Left ventricle myocardium inferior (tissue), 1 donor: ENCODE measurements at regions not wholly inside any gene's neighbourhood (a gene's known extent, or its start where the extent isn't known, plus 50 kb on each side); places are given as distances from the start of the nearest gene placed in this dataset.

Experiments used
- DNase-seq: peaks from one replicate; pipeline ENCODE4 v3.0.0-alpha.2; 2020
- H3K27ac ChIP-seq: fragments of 200-600 bp; replicated peaks from 2 replicates; pipeline ENCODE4 v1.8.0; 2021
- H3K27me3 ChIP-seq: fragments of 200-600 bp; 2 replicates; pipeline ENCODE4 v1.8.0; 2021; ENCODE audit warnings: low read depth
- H3K36me3 ChIP-seq: fragments of 200-600 bp; 2 replicates; pipeline ENCODE4 v1.8.0; 2021
- H3K4me1 ChIP-seq: fragments of 200-600 bp; 2 replicates; pipeline ENCODE4 v1.8.0; 2021
- H3K4me3 ChIP-seq: fragments of 200-600 bp; 2 replicates; pipeline ENCODE4 v1.8.0; 2021; ENCODE audit warnings: mild to moderate bottlenecking, moderate library complexity
- H3K9me3 ChIP-seq: fragments of 200-600 bp; replicated peaks from 2 replicates; pipeline ENCODE4 v1.8.0; 2021
- intact Hi-C: fragments of 100-400 bp; cut with micrococcal nuclease; formaldehyde crosslinking; loops from one replicate; pipeline ENCODE4 v1.11.0; 2022
- TF ChIP-seq, protein P1 (sequence below): fragments of 200-600 bp; IDR thresholded peaks from 2 replicates; pipeline ENCODE4 v1.8.0; 2021; ENCODE audit warnings: antibody characterized with exemption, mild to moderate bottlenecking, borderline replicate concordance
- donor health status: DM: no; HTN: yes; CAD: no; lungs with severe emphysema.

DNA sequence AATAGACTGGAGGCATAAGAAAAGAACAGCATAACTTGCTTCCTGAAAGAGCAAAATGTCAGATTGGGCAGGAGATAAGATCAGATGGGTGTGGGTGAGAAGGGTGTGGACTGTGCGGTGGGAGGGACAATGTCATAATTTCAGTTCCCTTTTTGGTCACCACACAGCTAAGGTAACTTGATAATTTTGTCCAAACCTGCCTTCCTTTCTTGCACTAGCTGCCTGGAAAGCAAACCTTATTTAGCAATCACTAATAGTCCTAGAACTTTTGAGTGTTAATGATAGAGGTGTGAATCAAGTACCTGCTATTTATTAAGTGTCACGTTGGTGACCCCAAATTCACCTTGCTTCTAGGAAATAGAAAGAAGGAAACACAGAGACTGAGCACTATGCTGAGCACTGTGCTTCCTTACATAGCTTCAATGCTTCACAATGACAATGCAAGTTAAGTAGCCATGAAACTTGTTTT, 72.4 kb upstream of the SP4 start:
- H3K4me3 ChIP-seq: no peak overlapping the region
- no peaks in the 10 kb centered on the region for H3K4me1 ChIP-seq
- H3K27me3 ChIP-seq: peaks cover 15% of the 10 kb centered on the region
- intact Hi-C loops: no loop called here
- no peaks in the 10 kb centered on the region for H3K9me3 ChIP-seq
- DNase-seq: no peak
- TF ChIP-seq, protein P1, sequence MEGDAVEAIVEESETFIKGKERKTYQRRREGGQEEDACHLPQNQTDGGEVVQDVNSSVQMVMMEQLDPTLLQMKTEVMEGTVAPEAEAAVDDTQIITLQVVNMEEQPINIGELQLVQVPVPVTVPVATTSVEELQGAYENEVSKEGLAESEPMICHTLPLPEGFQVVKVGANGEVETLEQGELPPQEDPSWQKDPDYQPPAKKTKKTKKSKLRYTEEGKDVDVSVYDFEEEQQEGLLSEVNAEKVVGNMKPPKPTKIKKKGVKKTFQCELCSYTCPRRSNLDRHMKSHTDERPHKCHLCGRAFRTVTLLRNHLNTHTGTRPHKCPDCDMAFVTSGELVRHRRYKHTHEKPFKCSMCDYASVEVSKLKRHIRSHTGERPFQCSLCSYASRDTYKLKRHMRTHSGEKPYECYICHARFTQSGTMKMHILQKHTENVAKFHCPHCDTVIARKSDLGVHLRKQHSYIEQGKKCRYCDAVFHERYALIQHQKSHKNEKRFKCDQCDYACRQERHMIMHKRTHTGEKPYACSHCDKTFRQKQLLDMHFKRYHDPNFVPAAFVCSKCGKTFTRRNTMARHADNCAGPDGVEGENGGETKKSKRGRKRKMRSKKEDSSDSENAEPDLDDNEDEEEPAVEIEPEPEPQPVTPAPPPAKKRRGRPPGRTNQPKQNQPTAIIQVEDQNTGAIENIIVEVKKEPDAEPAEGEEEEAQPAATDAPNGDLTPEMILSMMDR: no peak
- H3K36me3 ChIP-seq: no peaks in the 10 kb centered on the region
- no peak overlapping the region for H3K27ac ChIP-seq

DNA sequence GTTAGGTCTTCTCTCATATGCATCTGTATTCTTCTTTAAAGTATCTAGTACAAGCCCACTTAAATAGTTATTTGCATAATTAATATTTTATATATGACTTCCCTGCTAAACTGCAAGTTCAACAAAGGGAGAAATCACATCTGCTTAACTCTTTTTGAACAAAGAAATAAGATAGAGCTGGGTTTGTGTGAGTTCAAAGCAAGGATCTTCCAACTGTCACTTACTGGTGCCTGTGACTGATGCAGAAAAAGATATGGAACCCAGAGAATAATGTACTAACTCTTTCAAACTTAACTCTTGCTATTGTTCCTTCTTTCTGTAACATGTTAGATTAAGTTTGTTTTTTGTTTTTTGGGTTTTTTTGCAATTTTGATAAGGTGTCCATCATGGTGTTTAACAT, 71.3 kb upstream of the SP4 start:
- intact Hi-C loops: no loop called here
- no peak for DNase-seq
- TF ChIP-seq, protein P1: no peak
- Histone ChIP-seq H3K4me1 (no peaks in the 10 kb centered on the region), H3K36me3 (no peaks in the 10 kb centered on the region), H3K4me3 (no peak overlapping the region), H3K27ac (no peak overlapping the region), H3K27me3 (peaks cover 11% of the 10 kb centered on the region), H3K9me3 (no peaks in the 10 kb centered on the region)

DNA sequence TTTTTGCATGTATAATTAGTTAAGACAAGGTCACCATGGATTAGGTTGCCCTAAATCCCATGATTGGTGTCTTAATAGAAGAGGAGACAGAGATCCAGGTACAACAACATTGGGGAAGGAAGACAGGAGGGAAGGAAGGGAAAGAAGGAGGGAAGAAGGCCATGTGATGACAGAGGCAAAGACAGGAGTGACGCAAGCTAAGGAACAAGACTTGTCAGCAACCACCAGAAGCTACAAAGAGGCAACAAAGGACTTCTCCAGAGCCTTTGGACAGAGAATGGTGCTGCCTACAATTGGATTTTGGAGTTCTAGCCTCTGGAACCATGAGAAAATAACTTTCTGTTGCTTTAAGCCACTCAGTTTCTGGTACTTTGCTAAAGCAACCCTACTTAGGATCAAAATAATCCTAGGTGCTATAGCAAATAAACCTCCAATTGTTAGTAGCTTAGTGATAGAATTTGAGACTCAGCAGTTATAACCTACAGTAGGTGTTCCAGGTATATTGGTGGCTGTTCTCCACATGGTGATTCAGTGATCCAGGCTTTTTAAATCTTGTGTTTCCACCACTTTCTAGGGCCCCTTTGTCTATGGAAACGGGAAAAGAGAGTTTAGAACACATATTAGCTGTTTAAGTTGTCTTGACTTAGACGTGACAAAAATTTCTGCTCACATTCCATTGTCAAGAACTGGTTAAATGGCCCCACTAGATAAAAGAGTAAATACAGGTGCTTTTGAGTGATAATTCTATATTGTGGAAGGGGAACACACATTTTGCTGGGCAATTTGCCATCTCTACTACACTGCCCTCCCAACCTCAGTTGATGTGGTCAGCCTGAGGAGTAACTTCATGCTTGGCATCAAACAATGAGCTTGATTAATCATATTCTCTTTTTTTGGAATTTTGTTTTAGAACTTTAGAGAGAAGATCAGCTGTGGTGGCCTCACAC, 70.5 kb upstream of the SP4 start:
- intact Hi-C loops: no loop called here
- peaks cover 11% of the 10 kb centered on the region for H3K27me3 ChIP-seq
- H3K27ac ChIP-seq: no peak overlapping the region
- H3K4me1 ChIP-seq: no peaks in the 10 kb centered on the region
- H3K4me3 ChIP-seq: no peak overlapping the region
- DNase-seq: no peak
- TF ChIP-seq, protein P1: no peak
- H3K36me3 ChIP-seq: no peaks in the 10 kb centered on the region
- no peaks in the 10 kb centered on the region for H3K9me3 ChIP-seq

DNA sequence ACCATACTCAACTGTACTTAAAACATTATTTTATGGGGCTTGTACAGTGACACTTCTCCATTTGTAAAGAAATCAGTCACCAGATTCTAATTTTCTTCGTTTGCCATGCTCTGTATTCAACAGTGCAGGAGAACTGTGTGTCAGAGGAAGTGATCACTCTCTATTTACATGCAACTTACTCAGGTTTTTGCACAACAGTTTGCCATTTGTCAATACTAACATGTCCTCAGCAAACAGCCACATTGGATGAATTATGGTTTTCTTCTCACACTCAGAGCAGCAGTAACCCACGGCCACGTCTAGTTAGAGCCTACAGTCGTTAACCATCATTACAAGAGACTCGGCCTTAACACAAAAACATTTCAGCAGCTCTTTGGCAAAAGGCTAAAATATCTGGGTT, 69.2 kb upstream of the SP4 start:
- Histone ChIP-seq H3K9me3 (no peaks in the 10 kb centered on the region), H3K27me3 (peaks cover 11% of the 10 kb centered on the region), H3K36me3 (no peaks in the 10 kb centered on the region), H3K4me1 (no peaks in the 10 kb centered on the region), H3K27ac (no peak overlapping the region), H3K4me3 (no peak overlapping the region)
- DNase-seq: no peak
- TF ChIP-seq, protein P1: no peak
- intact Hi-C loops: no loop called here

DNA sequence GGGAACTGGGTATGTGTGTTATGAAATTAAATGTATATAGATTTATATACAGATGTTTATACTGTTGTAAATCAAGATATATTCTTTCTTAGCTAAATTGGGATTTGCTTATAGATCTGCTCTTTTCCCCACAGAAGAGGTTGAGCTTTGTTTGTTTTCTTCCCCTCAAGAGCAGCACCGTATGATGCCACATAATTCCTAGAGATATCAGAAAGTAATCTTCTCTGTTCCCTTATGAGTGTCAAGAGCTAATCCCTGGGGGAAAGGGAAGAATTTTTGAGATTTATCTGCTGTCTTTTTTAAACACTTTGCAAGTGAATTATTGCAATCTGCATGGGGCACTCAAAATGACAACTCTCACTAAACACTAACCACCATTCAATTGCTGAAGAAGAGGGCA, 68.7 kb upstream of the SP4 start:
- Histone ChIP-seq H3K4me3 (no peak overlapping the region), H3K4me1 (no peaks in the 10 kb centered on the region)
- TF ChIP-seq, protein P1: no peak

More for the DNA sequence above, 68.7 kb upstream of the SP4 start:
- H3K27me3 ChIP-seq: peaks cover 11% of the 10 kb centered on the region
- no peak for DNase-seq
- no peak overlapping the region for H3K27ac ChIP-seq
- no peaks in the 10 kb centered on the region for H3K9me3 ChIP-seq
- intact Hi-C loops: no loop called here
- H3K36me3 ChIP-seq: no peaks in the 10 kb centered on the region
